ENCODE measurements at regions not wholly inside any gene's neighbourhood (a gene's known extent, or its start where the extent isn't known, plus 50 kb on each side); places are given as distances from the start of the nearest gene placed in this dataset.

DNA sequence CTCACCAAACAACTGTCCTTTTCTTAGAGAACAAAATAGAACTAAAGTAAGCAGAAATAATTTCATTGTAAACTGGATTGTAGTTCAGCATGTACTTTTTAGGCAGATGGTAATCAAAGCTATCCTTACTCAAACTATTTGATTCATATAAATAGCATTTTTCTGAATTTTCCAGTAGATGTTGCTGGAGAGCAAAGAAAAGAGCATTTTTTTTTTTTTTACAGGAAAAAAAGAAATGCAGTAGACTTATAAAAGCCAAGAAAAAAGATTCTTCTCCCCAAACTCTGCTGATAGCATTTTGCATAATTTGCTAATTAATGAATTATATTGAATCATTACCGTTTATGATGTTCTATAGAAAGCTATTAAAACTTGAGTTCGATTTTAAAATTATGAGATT, 715.3 kb upstream of the WWC1 start:
- H3K9me3 ChIP-seq (ENCODE audit: insufficient read depth, low read depth, low read length): no peaks in the 10 kb centered on the region
- H3K14ac ChIP-seq (ENCODE audit: low read length): no peak overlapping the region
- no peak overlapping the region for H4K8ac ChIP-seq (ENCODE audit: low read depth, low read length)
- H3K27me3 ChIP-seq (ENCODE audit: insufficient read depth, low read length): no peaks in the 10 kb centered on the region
- H3K36me3 ChIP-seq (ENCODE audit: control insufficient read depth in 1 of 2, insufficient read depth in 2 of 2, low read length in 2 of 2): no peaks in the 10 kb centered on the region
- H3K27ac ChIP-seq (ENCODE audit: low read depth, low read length): no peak overlapping the region
- H4K91ac ChIP-seq (ENCODE audit: low read depth, low read length): no peak overlapping the region
- no peak overlapping the region for H3K9ac ChIP-seq (ENCODE audit: low read length)
- H3K4me2 ChIP-seq (ENCODE audit: low read length): no peak overlapping the region
- H3K4me3 ChIP-seq (ENCODE audit: low read depth, low read length): no peak overlapping the region
- no peak for DNase-seq
- no peak overlapping the region for H2BK12ac ChIP-seq (ENCODE audit: low read length)
- H3K23ac ChIP-seq (ENCODE audit: low read length): no peak overlapping the region
- H3K79me1 ChIP-seq (ENCODE audit: low read length): no peaks in the 10 kb centered on the region
- no peak overlapping the region for H4K12ac ChIP-seq (ENCODE audit: low read depth, low read length)
- no peak overlapping the region for H2BK5ac ChIP-seq (ENCODE audit: low read depth, low read length, poor library complexity)
- H3K79me2 ChIP-seq (ENCODE audit: control insufficient read depth, insufficient read depth, low read length, poor library complexity): no peaks in the 10 kb centered on the region
- H2AFZ ChIP-seq (ENCODE audit: insufficient read depth, low read length, poor library complexity): no peak overlapping the region
- H3K18ac ChIP-seq (ENCODE audit: low read length): no peak overlapping the region
- H3K4ac ChIP-seq (ENCODE audit: low read depth, low read length): no peak overlapping the region
- WGBS (ENCODE audit: extremely low coverage, insufficient coverage, insufficient read length): no CpG with 5 or more reads among the region's 2 CpGs
- no peak overlapping the region for H2BK120ac ChIP-seq (ENCODE audit: insufficient read depth, low read length, poor library complexity)
- H3K4me1 ChIP-seq (ENCODE audit: control insufficient read depth in 1 of 2, insufficient read depth in 2 of 2, low read length in 2 of 2): no peaks in the 10 kb centered on the region
- no peak overlapping the region for H2AK5ac ChIP-seq (ENCODE audit: low read length)

DNA sequence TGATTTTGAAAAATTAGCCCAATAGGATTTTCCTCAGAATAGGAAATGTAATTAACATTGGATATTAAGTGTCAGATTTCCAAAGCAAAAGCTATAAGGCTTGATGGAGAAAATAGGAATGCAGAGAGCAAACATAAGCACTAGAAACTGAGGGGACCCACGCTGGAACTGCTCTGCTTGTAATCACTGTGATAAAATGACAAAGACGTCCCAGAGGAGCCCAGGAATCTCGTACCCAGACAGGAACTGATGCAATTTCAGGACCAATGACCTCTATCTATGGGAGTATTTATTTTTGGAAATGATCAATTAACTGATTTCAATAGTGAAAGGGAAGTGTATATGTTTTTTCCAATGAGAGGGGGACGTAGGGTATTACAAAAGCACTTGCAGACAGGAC, 714.5 kb upstream of the WWC1 start:
- H2BK12ac ChIP-seq (ENCODE audit: low read length): no peak overlapping the region
- H3K18ac ChIP-seq (ENCODE audit: low read length): no peak overlapping the region
- H3K27me3 ChIP-seq (ENCODE audit: insufficient read depth, low read length): no peaks in the 10 kb centered on the region
- H3K4me3 ChIP-seq (ENCODE audit: low read depth, low read length): no peak overlapping the region
- H3K9ac ChIP-seq (ENCODE audit: low read length): no peak overlapping the region
- DNase-seq: no peak
- H3K23ac ChIP-seq (ENCODE audit: low read length): no peak overlapping the region
- no peaks in the 10 kb centered on the region for H3K79me2 ChIP-seq (ENCODE audit: control insufficient read depth, insufficient read depth, low read length, poor library complexity)
- H4K8ac ChIP-seq (ENCODE audit: low read depth, low read length): no peak overlapping the region
- no peak overlapping the region for H2BK5ac ChIP-seq (ENCODE audit: low read depth, low read length, poor library complexity)
- H2BK120ac ChIP-seq (ENCODE audit: insufficient read depth, low read length, poor library complexity): no peak overlapping the region
- H3K36me3 ChIP-seq (ENCODE audit: control insufficient read depth in 1 of 2, insufficient read depth in 2 of 2, low read length in 2 of 2): no peaks in the 10 kb centered on the region
- no peak overlapping the region for H2AFZ ChIP-seq (ENCODE audit: insufficient read depth, low read length, poor library complexity)
- no peaks in the 10 kb centered on the region for H3K79me1 ChIP-seq (ENCODE audit: low read length)
- H3K4me1 ChIP-seq (ENCODE audit: control insufficient read depth in 1 of 2, insufficient read depth in 2 of 2, low read length in 2 of 2): no peaks in the 10 kb centered on the region
- H4K12ac ChIP-seq (ENCODE audit: low read depth, low read length): no peak overlapping the region
- H3K27ac ChIP-seq (ENCODE audit: low read depth, low read length): no peak overlapping the region
- no CpG with 5 or more reads among the region's 4 CpGs for WGBS (ENCODE audit: extremely low coverage, insufficient coverage, insufficient read length)
- no peak overlapping the region for H3K4ac ChIP-seq (ENCODE audit: low read depth, low read length)
- no peak overlapping the region for H3K4me2 ChIP-seq (ENCODE audit: low read length)
- no peaks in the 10 kb centered on the region for H3K9me3 ChIP-seq (ENCODE audit: insufficient read depth, low read depth, low read length)
- H3K14ac ChIP-seq (ENCODE audit: low read length): no peak overlapping the region
- H4K91ac ChIP-seq (ENCODE audit: low read depth, low read length): no peak overlapping the region
- no peak overlapping the region for H2AK5ac ChIP-seq (ENCODE audit: low read length)

DNA sequence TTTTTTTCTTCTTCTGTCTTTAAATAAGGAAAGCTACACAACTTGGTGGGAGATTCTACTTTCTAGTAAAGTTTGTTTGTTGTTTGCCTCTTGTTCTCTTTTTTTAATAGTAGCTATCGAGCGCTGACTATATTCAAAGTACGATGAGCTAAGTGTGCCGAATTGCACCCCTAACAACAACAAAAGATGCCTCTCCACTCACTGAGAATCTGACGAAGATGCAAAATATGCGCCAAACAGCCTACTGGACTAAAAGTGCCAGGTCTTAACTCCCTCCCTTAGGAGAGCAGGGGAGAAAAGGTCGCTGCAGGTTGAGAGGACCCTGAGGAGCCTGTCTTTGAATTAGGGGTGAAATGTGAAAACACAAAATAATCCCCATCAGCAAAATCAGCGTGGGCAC, 713.8 kb upstream of the WWC1 start:
- Histone ChIP-seq H3K9me3 (ENCODE audit: insufficient read depth, low read depth, low read length) (no peaks in the 10 kb centered on the region), H4K8ac (ENCODE audit: low read depth, low read length) (no peak overlapping the region), H3K14ac (ENCODE audit: low read length) (no peak overlapping the region), H2BK12ac (ENCODE audit: low read length) (no peak overlapping the region), H3K27me3 (ENCODE audit: insufficient read depth, low read length) (no peaks in the 10 kb centered on the region), H3K23ac (ENCODE audit: low read length) (no peak overlapping the region), H3K36me3 (ENCODE audit: control insufficient read depth in 1 of 2, insufficient read depth in 2 of 2, low read length in 2 of 2) (no peaks in the 10 kb centered on the region), H3K4me3 (ENCODE audit: low read depth, low read length) (no peak overlapping the region), H2AK5ac (ENCODE audit: low read length) (no peak overlapping the region), H2BK5ac (ENCODE audit: low read depth, low read length, poor library complexity) (no peak overlapping the region), H4K91ac (ENCODE audit: low read depth, low read length) (no peak overlapping the region), H3K79me2 (ENCODE audit: control insufficient read depth, insufficient read depth, low read length, poor library complexity) (no peaks in the 10 kb centered on the region), H3K9ac (ENCODE audit: low read length) (no peak overlapping the region), H3K4ac (ENCODE audit: low read depth, low read length) (no peak overlapping the region), H3K27ac (ENCODE audit: low read depth, low read length) (no peak overlapping the region), H2AFZ (ENCODE audit: insufficient read depth, low read length, poor library complexity) (no peak overlapping the region), H3K79me1 (ENCODE audit: low read length) (no peaks in the 10 kb centered on the region), H3K18ac (ENCODE audit: low read length) (no peak overlapping the region), H3K4me2 (ENCODE audit: low read length) (no peak overlapping the region), H2BK120ac (ENCODE audit: insufficient read depth, low read length, poor library complexity) (no peak overlapping the region), H4K12ac (ENCODE audit: low read depth, low read length) (no peak overlapping the region), H3K4me1 (ENCODE audit: control insufficient read depth in 1 of 2, insufficient read depth in 2 of 2, low read length in 2 of 2) (no peaks in the 10 kb centered on the region)
- no CpG with 5 or more reads among the region's 8 CpGs for WGBS (ENCODE audit: extremely low coverage, insufficient coverage, insufficient read length)
- no peak for DNase-seq

DNA sequence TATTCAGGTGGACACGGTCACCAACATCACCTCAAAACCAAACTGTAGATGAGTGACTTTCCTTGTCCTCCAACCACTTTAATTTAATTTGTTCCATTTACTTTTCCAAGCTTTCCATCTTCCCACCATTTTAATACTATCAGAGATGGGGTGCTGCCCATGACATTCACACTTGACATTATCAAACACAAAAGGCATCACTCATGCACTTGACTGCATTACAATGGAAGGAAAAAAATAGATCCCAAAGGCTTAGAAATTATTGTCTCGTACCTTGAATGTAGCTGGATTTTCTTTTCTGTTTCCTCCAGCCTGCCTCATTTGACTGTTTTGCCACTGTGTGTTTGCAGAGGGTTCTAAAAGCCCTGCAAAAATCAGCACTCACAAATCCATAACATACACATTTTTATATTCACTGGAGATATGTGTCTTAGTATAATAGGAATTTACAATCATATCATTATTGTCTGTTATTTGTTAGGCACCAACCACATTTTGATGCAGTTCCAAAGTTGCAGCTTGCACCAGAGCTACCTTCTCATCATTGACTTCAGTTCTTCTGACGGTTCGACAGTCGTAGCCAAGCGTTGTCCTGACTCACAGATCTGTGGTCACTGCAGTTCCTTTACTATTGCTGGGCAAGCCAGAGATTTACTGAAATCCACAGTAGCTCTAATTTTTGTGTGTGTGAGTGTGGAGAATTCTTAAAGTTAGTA, 712.3 kb upstream of the WWC1 start:
- no peak overlapping the region for H3K4ac ChIP-seq (ENCODE audit: low read depth, low read length)

More for the DNA sequence above, 712.3 kb upstream of the WWC1 start:
- Histone ChIP-seq H3K4me1 (ENCODE audit: control insufficient read depth in 1 of 2, insufficient read depth in 2 of 2, low read length in 2 of 2) (no peaks in the 10 kb centered on the region), H3K18ac (ENCODE audit: low read length) (no peak overlapping the region), H3K79me2 (ENCODE audit: control insufficient read depth, insufficient read depth, low read length, poor library complexity) (no peaks in the 10 kb centered on the region), H4K91ac (ENCODE audit: low read depth, low read length) (no peak overlapping the region), H3K36me3 (ENCODE audit: control insufficient read depth in 1 of 2, insufficient read depth in 2 of 2, low read length in 2 of 2) (no peaks in the 10 kb centered on the region), H3K79me1 (ENCODE audit: low read length) (no peaks in the 10 kb centered on the region), H3K27ac (ENCODE audit: low read depth, low read length) (no peak overlapping the region), H3K4me3 (ENCODE audit: low read depth, low read length) (no peak overlapping the region), H2AFZ (ENCODE audit: insufficient read depth, low read length, poor library complexity) (no peak overlapping the region), H4K8ac (ENCODE audit: low read depth, low read length) (no peak overlapping the region), H3K9ac (ENCODE audit: low read length) (no peak overlapping the region), H3K4me2 (ENCODE audit: low read length) (no peak overlapping the region), H2BK12ac (ENCODE audit: low read length) (no peak overlapping the region), H2AK5ac (ENCODE audit: low read length) (no peak overlapping the region), H2BK5ac (ENCODE audit: low read depth, low read length, poor library complexity) (no peak overlapping the region), H3K9me3 (ENCODE audit: insufficient read depth, low read depth, low read length) (no peaks in the 10 kb centered on the region), H2BK120ac (ENCODE audit: insufficient read depth, low read length, poor library complexity) (no peak overlapping the region), H3K27me3 (ENCODE audit: insufficient read depth, low read length) (no peaks in the 10 kb centered on the region), H3K23ac (ENCODE audit: low read length) (no peak overlapping the region), H3K14ac (ENCODE audit: low read length) (no peak overlapping the region), H4K12ac (ENCODE audit: low read depth, low read length) (no peak overlapping the region)
- no CpG with 5 or more reads among the region's 6 CpGs for WGBS (ENCODE audit: extremely low coverage, insufficient coverage, insufficient read length)
- DNase-seq: no peak

Measured in trophoblast cell (in vitro differentiated cells and primary cell).